HUES6 (cell line): ENCODE measurements at regions not wholly inside any gene's neighbourhood (a gene's known extent, or its start where the extent isn't known, plus 50 kb on each side); places are given as distances from the start of the nearest gene placed in this dataset.
"Not testable (repeated sequence)": the region's sequence is repeated elsewhere in the genome, so short reads cannot be mapped to it uniquely, and the experiment has no call there.

ENCODE experiments used
- H3K27ac ChIP-seq: 2 replicates; pipeline ENCODE4 v1.7.0; 2013; ENCODE audit warnings: low read depth, mild to moderate bottlenecking, low read length, inconsistent platforms
- H3K27me3 ChIP-seq: 2 replicates; pipeline ENCODE4 v1.6.1; 2013; ENCODE audit warnings: low read length; ENCODE audit not compliant: control insufficient read depth, insufficient read depth
- H3K36me3 ChIP-seq: 2 replicates; pipeline ENCODE4 v1.6.1; 2013; ENCODE audit warnings: low read length; ENCODE audit not compliant: control insufficient read depth, insufficient read depth
- H3K4me1 ChIP-seq: 2 replicates; pipeline ENCODE4 v1.6.1; 2013; ENCODE audit warnings: low read length; ENCODE audit not compliant: control insufficient read depth, insufficient read depth
- H3K4me3 ChIP-seq: 2 replicates; pipeline ENCODE4 v1.5.1; 2013; ENCODE audit warnings: low read depth, low read length
- H3K9ac ChIP-seq: one replicate; pipeline ENCODE4 v1.6.1; 2013; ENCODE audit warnings: mild to moderate bottlenecking, low read length
- H3K9me3 ChIP-seq: 2 replicates; pipeline ENCODE4 v1.6.1; 2013; ENCODE audit warnings: low read depth, low read length; ENCODE audit not compliant: control insufficient read depth, insufficient read depth

GRCh38 chr7:25596443-25596842, 368.2 kb upstream of the NPVF start:
- Histone ChIP-seq H3K4me1 (no peaks in the 10 kb centered on the region), H3K36me3 (no peaks in the 10 kb centered on the region), H3K27ac (no peak overlapping the region), H3K9ac (no peak overlapping the region), H3K9me3 (no peaks in the 10 kb centered on the region), H3K27me3 (no peaks in the 10 kb centered on the region), H3K4me3 (no peak overlapping the region)

DNA sequence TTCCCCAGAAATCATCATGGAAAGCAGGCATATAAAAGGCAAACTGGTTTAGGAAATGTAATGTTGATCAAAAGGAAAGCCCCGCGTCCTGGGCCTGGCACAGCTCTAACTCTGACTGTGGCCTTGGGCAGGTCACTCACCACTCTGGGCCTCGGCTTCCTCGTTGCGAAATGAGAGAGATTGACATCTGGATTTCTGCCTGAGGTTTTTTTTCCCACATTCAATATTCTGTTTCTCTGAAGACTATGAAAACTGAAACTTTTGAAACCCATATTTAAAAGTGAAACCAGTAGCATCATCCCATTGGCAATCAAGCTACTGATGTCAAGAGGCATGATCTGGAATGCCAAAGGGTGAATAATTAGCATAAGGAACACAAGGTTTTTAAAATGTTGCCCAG, 369.7 kb upstream of the NPVF start:
- no peaks in the 10 kb centered on the region for H3K27me3 ChIP-seq

DNA sequence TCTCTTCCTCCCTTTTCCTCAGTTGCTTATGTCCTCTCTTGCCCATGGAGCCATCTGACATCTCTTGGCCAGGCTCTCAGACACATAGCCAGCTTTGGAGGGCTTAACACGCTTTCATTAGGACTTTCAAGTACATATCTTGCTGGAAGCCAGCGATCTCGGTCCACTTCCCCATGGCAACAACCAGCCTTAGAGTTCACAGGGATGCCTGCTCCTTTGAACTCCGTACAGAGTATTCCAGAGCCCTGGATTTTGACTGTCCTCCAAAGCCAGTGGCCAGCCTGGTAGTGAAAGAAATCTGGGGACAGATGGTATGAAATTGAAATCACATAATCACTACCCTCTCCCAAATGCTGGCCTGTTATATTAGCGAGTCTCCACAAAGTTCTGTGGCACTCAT, 370.5 kb upstream of the NPVF start:
- H3K9me3 ChIP-seq: no peaks in the 10 kb centered on the region
- H3K27me3 ChIP-seq: no peaks in the 10 kb centered on the region
- no peaks in the 10 kb centered on the region for H3K4me1 ChIP-seq
- H3K27ac ChIP-seq: no peak overlapping the region
- no peaks in the 10 kb centered on the region for H3K36me3 ChIP-seq
- no peak overlapping the region for H3K4me3 ChIP-seq
- no peak overlapping the region for H3K9ac ChIP-seq

More for the DNA sequence above, 369.7 kb upstream of the NPVF start:
- H3K4me3 ChIP-seq: no peak overlapping the region
- H3K27ac ChIP-seq: no peak overlapping the region
- H3K4me1 ChIP-seq: no peaks in the 10 kb centered on the region
- H3K9ac ChIP-seq: no peak overlapping the region
- H3K36me3 ChIP-seq: no peaks in the 10 kb centered on the region
- no peaks in the 10 kb centered on the region for H3K9me3 ChIP-seq

DNA sequence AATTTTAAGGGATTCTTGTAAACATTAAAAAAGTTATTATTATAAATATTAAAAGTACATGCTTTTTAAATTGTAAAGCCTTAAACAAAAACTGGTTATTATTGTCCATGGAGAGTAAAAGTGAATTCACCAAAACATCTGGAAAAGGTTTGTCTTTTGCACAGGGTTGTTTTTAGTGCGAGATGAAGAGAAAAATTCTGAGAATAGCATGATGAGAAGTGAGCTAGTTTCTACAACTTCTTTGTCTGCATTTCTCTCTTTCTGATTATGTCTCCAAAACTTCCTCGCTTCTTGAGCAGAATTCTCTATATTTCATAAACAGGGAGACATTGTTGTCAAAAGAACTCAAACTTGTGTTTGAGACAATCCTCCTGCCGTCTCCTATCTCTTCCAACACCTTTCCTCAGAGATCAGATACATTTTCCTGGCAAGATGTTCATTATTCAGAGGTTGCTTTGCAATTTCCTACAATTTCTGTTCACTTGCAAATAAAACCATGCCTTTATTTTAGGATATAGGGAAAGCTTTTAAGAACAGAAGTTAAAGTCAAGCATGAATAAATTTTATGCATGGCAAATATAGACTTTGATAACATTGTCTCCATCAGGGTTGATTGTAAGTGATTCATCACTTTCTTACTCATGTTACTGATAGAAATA, 372.1 kb upstream of the NPVF start:
- Histone ChIP-seq H3K36me3 (no peaks in the 10 kb centered on the region), H3K9me3 (no peaks in the 10 kb centered on the region), H3K4me1 (no peaks in the 10 kb centered on the region), H3K27me3 (no peaks in the 10 kb centered on the region), H3K4me3 (no peak overlapping the region), H3K27ac (no peak overlapping the region), H3K9ac (no peak overlapping the region)

GRCh38 chr7:25602730-25603426, 374.6 kb upstream of the NPVF start:
- H3K27me3 ChIP-seq, H3K4me1 ChIP-seq, H3K36me3 ChIP-seq, H3K9me3 ChIP-seq, H3K27ac ChIP-seq: not testable (repeated sequence)
- Histone ChIP-seq H3K9ac (peak overlapping the region; percentile 41), H3K4me3 (peak overlapping the region; percentile 55)

DNA sequence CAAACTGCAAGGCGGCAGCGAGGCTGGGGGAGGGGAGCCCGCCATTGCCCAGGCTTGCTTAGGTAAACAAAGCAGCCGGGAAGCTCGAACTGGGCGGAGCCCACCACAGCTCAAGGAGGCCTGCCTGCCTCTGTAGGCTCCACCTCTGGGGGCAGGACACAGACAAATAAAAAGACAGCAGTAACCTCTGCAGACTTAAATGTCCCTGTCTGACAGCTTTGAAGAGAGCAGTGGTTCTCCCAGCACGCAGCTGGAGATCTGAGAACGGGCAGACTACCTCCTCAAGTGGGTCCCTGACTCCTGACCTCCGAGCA, 375.1 kb upstream of the NPVF start:
- not testable (repeated sequence) for H3K27ac ChIP-seq, H3K27me3 ChIP-seq, H3K36me3 ChIP-seq, H3K9me3 ChIP-seq, H3K4me1 ChIP-seq
- Histone ChIP-seq H3K9ac (peak overlapping the region; percentile 41), H3K4me3 (peak overlapping the region; percentile 55)

DNA sequence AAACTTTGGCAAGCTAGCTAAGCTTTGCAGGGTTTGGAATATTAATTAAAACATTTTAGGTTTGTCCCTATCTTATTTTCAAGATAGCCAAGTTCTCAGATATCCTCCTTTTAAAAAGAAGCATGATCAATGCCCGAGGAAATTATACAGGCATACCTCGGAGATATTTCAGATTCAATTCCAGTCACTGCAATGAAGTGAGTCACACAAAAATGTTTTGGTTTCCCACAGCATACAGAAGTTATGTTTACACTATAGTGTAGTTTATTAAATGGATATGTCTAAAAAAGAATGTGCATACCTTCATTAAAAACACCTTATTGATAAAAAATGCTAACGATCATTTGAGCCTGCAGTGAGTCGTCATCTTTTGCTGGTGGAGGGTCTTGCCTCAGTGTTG, 382.9 kb upstream of the NPVF start:
- no peak overlapping the region for H3K4me3 ChIP-seq
- peaks cover 15% of the 10 kb centered on the region for H3K9me3 ChIP-seq
- H3K27ac ChIP-seq: no peak overlapping the region
- no peaks in the 10 kb centered on the region for H3K27me3 ChIP-seq
- no peaks in the 10 kb centered on the region for H3K36me3 ChIP-seq
- H3K9ac ChIP-seq: no peak overlapping the region
- no peaks in the 10 kb centered on the region for H3K4me1 ChIP-seq

GRCh38 chr7:25613912-25614311, 385.6 kb upstream of the NPVF start:
- Histone ChIP-seq H3K27me3 (no peaks in the 10 kb centered on the region), H3K36me3 (no peaks in the 10 kb centered on the region), H3K27ac (no peak overlapping the region), H3K4me1 (no peaks in the 10 kb centered on the region), H3K4me3 (no peak overlapping the region), H3K9ac (no peak overlapping the region), H3K9me3 (peaks cover 15% of the 10 kb centered on the region)

- Histone ChIP-seq H3K9ac (no peak overlapping the region), H3K9me3 (peaks cover 15% of the 10 kb centered on the region), H3K27me3 (no peaks in the 10 kb centered on the region), H3K4me1 (no peaks in the 10 kb centered on the region), H3K4me3 (no peak overlapping the region), H3K27ac (no peak overlapping the region), H3K36me3 (no peaks in the 10 kb centered on the region)
Observed at GRCh38 chr7:25614415-25614814, 386.1 kb upstream of the NPVF start.

- Histone ChIP-seq H3K9me3 (peaks cover 15% of the 10 kb centered on the region), H3K36me3 (no peaks in the 10 kb centered on the region), H3K27me3 (no peaks in the 10 kb centered on the region), H3K27ac (no peak overlapping the region), H3K9ac (no peak overlapping the region), H3K4me3 (no peak overlapping the region), H3K4me1 (no peaks in the 10 kb centered on the region)
Observed at GRCh38 chr7:25615003-25615402, 386.7 kb upstream of the NPVF start.

DNA sequence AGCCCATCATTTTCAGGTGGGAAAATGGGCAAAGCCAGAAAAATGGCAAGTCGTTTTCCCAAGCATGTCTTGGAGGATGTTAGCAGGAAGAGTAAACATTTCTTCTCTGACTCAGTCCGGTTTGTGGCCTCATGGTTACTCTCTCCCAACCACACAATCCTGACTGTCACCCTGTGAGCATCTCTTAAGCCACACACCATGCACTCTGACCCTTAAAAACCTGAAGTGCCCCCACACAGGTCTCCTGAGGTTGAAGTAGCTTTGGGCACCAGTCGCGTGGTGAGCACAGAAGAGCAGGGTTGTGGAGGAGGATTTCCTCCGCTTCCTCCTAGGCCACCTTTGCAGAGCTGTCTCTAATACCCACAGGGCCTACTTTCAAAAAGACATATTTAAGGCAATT, 387.3 kb upstream of the NPVF start:
- Histone ChIP-seq H3K27me3 (no peaks in the 10 kb centered on the region), H3K36me3 (no peaks in the 10 kb centered on the region), H3K9ac (no peak overlapping the region), H3K4me1 (no peaks in the 10 kb centered on the region), H3K27ac (no peak overlapping the region), H3K9me3 (peaks cover 15% of the 10 kb centered on the region), H3K4me3 (no peak overlapping the region)
